ENCODE measurements at regions not wholly inside any gene's neighbourhood (a gene's known extent, or its start where the extent isn't known, plus 50 kb on each side); places are given as distances from the start of the nearest gene placed in this dataset.
"Not testable (repeated sequence)": the region's sequence is repeated elsewhere in the genome, so short reads cannot be mapped to it uniquely, and the experiment has no call there.

GRCh38 chr13:60268203-60268555 is 104.5 kb upstream of the DIAPH3 start:
- no peaks in the 10 kb centered on the region for H3K4me1 ChIP-seq
- TF ChIP-seq CTCF (IDR thresholded peaks at IDR 0.05) (no peak), POLR2A (IDR thresholded peaks at IDR 0.05) (no peak)
- DNase-seq = no peak
- no peaks in the 10 kb centered on the region for H3K27me3 ChIP-seq
- WGBS, 2 donors = 42 to 47% methylated on average over 8 of the region's 8 CpGs
- intact Hi-C loops (cut with DNase I) = no loop called here
- no peak overlapping the region for H3K27ac ChIP-seq
- H3K4me3 ChIP-seq (replicated peaks in 1 of 3) = peak overlapping the region in 1 of 3 donors; percentile 21
- H3K36me3 ChIP-seq = no peaks in the 10 kb centered on the region
- no peaks in the 10 kb centered on the region for H3K9me3 ChIP-seq

DNA sequence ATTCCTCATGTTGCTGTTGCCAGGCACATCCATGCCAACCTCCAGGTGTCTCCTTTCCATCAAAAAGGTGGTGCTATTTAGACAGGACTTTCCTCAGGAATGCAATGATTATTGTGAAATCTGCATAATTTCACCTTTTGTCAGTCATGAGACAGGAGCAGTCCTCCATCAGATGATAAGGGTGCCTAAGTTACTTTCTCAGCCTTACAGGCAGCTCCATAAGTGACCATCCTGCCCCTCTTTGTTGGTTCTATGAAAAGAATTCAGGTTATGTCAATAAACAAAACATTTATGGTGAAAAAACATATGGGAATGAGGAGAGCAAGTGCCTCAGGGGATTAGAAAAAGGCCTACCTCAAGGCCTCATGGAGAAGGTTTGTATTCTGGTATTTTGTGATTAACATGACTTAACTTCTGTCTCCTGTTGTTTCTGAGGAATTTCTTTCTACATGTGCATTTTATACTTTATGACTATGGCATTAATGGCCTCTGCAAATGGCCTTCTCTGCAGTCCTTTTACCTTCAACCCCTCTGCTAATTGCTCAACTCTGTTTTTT is 110.3 kb upstream of the DIAPH3 start:
- H3K27me3 ChIP-seq = no peaks in the 10 kb centered on the region
- no peak for DNase-seq
- H3K36me3 ChIP-seq = no peaks in the 10 kb centered on the region
- H3K9me3 ChIP-seq = no peaks in the 10 kb centered on the region
- H3K4me1 ChIP-seq = no peaks in the 10 kb centered on the region
- no peak overlapping the region for H3K4me3 ChIP-seq (replicated peaks in 1 of 3)
- intact Hi-C loops (cut with DNase I) = no loop called here
- H3K27ac ChIP-seq = no peak overlapping the region
- TF ChIP-seq CTCF (IDR thresholded peaks at IDR 0.05) = no peak
- no peak for TF ChIP-seq POLR2A (IDR thresholded peaks at IDR 0.05)

- Histone ChIP-seq H3K4me1 (no peaks in the 10 kb centered on the region), H3K4me3 (replicated peaks in 1 of 3) (no peak overlapping the region), H3K27me3 (no peaks in the 10 kb centered on the region), H3K9me3 (no peaks in the 10 kb centered on the region), H3K27ac (no peak overlapping the region), H3K36me3 (no peaks in the 10 kb centered on the region)
- no peak for TF ChIP-seq CTCF (IDR thresholded peaks at IDR 0.05)
- TF ChIP-seq POLR2A (IDR thresholded peaks at IDR 0.05) = no peak
- DNase-seq = no peak
- 95% methylated on average over 12 of the region's 12 CpGs for WGBS, 2 donors
- intact Hi-C loops (cut with DNase I) = no loop called here
These were observed 110.9 kb upstream of the DIAPH3 start for GRCh38 chr13:60274655-60275054.

DNA sequence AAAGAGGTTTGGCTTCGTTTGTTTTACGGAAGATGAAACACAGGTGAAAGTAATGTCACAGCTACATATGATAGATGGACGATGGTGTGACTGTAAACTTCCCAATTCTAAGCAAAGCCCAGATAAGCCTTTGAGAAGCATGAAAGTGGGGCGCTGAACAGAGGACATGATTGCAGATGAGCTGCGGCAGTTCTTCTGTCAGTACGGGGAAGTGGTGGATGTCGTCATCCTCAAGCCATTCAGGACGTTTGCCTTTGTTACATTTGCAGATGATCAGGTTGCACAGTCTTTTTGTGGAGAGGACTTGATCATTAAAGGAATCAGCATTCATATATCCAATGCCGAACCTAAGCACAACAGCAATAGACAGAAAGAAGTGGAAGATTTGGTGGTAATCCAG is 111.5 kb upstream of the DIAPH3 start:
- Histone ChIP-seq H3K9me3 (no peaks in the 10 kb centered on the region), H3K27ac (no peak overlapping the region), H3K4me1 (no peaks in the 10 kb centered on the region), H3K36me3 (no peaks in the 10 kb centered on the region), H3K27me3 (no peaks in the 10 kb centered on the region), H3K4me3 (replicated peaks in 1 of 3) (no peak overlapping the region)
- intact Hi-C loops (cut with DNase I) = no loop called here
- WGBS, 2 donors = 80 to 87% methylated on average over 9 of the region's 9 CpGs
- DNase-seq = no peak
- TF ChIP-seq CTCF (IDR thresholded peaks at IDR 0.05) = no peak
- no peak for TF ChIP-seq POLR2A (IDR thresholded peaks at IDR 0.05)

DNA sequence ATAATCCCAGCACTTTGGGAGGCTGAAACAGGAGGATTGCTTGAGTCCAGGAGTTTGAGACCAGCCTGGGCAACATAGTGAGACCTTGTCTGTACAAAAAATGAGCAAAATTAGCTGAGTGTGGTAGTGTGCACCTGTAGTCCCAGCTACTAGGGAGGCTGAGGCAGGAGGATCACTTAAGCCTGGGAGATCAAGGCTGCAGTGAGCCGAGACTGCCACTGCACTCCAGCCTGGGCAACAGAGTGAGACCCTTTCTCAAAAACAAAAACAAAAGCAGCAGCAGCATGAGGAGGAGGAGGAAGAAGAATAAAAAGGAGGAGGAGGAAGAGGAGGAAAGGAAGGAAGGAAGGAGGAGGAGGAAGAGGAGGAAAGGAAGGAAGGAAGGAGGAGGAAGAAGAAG is 116.5 kb upstream of the TDRD3 start:
- 96 to 100% methylated on average over 1 of the region's 1 CpG for WGBS, 2 donors
- H3K27me3 ChIP-seq; H3K27ac ChIP-seq; H3K4me3 ChIP-seq (replicated peaks in 1 of 3); H3K36me3 ChIP-seq; H3K9me3 ChIP-seq; H3K4me1 ChIP-seq; intact Hi-C loops (cut with DNase I); DNase-seq: not testable (repeated sequence)

DNA sequence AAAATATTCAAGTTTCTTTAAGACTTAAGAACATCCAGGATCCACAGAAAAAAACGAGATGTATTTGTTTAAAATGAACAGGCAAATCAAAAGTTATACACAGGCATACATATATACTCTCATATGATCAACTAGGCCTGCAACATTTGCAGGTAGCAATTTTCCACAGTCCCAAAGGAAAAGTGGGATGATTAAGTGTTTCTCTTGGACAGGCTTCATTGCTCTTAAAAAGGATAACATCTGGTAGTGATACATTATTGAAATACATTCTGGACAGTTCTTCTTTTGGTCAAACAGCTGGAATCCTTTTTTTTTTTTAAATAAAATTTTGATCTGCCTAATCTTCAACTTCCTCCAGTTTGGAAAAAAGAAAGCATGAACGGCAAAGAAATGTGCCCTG is 114.8 kb upstream of the TDRD3 start:
- Histone ChIP-seq H3K9me3 (no peaks in the 10 kb centered on the region), H3K27me3 (no peaks in the 10 kb centered on the region), H3K4me3 (replicated peaks in 1 of 3) (no peak overlapping the region), H3K4me1 (no peaks in the 10 kb centered on the region), H3K27ac (no peak overlapping the region), H3K36me3 (no peaks in the 10 kb centered on the region)
- no peak for TF ChIP-seq POLR2A (IDR thresholded peaks at IDR 0.05)
- no peak for TF ChIP-seq CTCF (IDR thresholded peaks at IDR 0.05)
- intact Hi-C loops (cut with DNase I) = no loop called here
- WGBS, 2 donors = 44 to 45% methylated on average over 2 of the region's 2 CpGs
- DNase-seq = no peak
